Vagina (tissue), 2 donors: ENCODE measurements at regions not wholly inside any gene's neighbourhood (a gene's known extent, or its start where the extent isn't known, plus 50 kb on each side); places are given as distances from the start of the nearest gene placed in this dataset.

Experiments
- CTCF ChIP-seq, 3 experiments: fragments of 450-650 bp in 2 of 3; fragments of 200-600 bp in 1 of 3; sonication (generic) in 1 of 3; IDR thresholded peaks; one replicate each; pipeline ENCODE4 v1.5.1; 2017 to 2019; ENCODE audit warnings: antibody characterized with exemption in 3 of 3, mild to moderate bottlenecking in 2 of 3, moderate library complexity in 2 of 3
- POLR2A ChIP-seq, 2 donors: fragments of 450-650 bp; IDR thresholded peaks; one replicate each; pipeline ENCODE4 v1.6.1; 2017; ENCODE audit warnings: antibody characterized with exemption in 2 of 2, mild to moderate bottlenecking in 2 of 2, moderate library complexity in 2 of 2

- TF ChIP-seq CTCF (IDR thresholded peaks at IDR 0.05) (no peak), POLR2A (IDR thresholded peaks at IDR 0.05) (no peak)
Measured at GRCh38 chr6:113654396-113654795, 202.7 kb upstream of the MARCKS start.
